ENCODE measurements at regions not wholly inside any gene's neighbourhood (a gene's known extent, or its start where the extent isn't known, plus 50 kb on each side); places are given as distances from the start of the nearest gene placed in this dataset.
"Not testable (repeated sequence)": the region's sequence is repeated elsewhere in the genome, so short reads cannot be mapped to it uniquely, and the experiment has no call there.

GRCh38 chrX:43446752-43447151 is 209.3 kb upstream of the MAOA start:
- Mint-ChIP-seq H3K4me1 (no peaks in the 10 kb centered on the region), H3K27ac (no peak overlapping the region), H3K27me3 (ENCODE audit: low read depth) (no peaks in the 10 kb centered on the region), H3K9me3 (peaks cover 46% of the 10 kb centered on the region), H3K36me3 (no peaks in the 10 kb centered on the region), H3K4me3 (no peak overlapping the region)
- TF ChIP-seq CTCF (IDR thresholded peaks at IDR 0.05; ENCODE audit: unreplicated experiment) = no peak
- DNase-seq (ENCODE audit: low spot score in 2 of 2, unreplicated experiment in 2 of 2) = no peak

- Mint-ChIP-seq H3K9me3 (peaks cover 51% of the 10 kb centered on the region), H3K4me3 (no peak overlapping the region), H3K4me1 (no peaks in the 10 kb centered on the region), H3K27me3 (ENCODE audit: low read depth) (no peaks in the 10 kb centered on the region), H3K36me3 (peaks cover 3% of the 10 kb centered on the region), H3K27ac (no peak overlapping the region)
- DNase-seq (ENCODE audit: low spot score in 2 of 2, unreplicated experiment in 2 of 2) = no peak
- no peak for TF ChIP-seq CTCF (IDR thresholded peaks at IDR 0.05; ENCODE audit: unreplicated experiment)
These were observed 207.4 kb upstream of the MAOA start for GRCh38 chrX:43448688-43449087.

GRCh38 chrX:43450355-43450754 is 205.7 kb upstream of the MAOA start:
- Mint-ChIP-seq H3K36me3 (peaks cover 3% of the 10 kb centered on the region), H3K27ac (no peak overlapping the region), H3K27me3 (ENCODE audit: low read depth) (no peaks in the 10 kb centered on the region), H3K4me1 (no peaks in the 10 kb centered on the region), H3K4me3 (no peak overlapping the region), H3K9me3 (peaks cover 57% of the 10 kb centered on the region)
- no peak for DNase-seq (ENCODE audit: low spot score in 2 of 2, unreplicated experiment in 2 of 2)
- no peak for TF ChIP-seq CTCF (IDR thresholded peaks at IDR 0.05; ENCODE audit: unreplicated experiment)

GRCh38 chrX:43451976-43452686 is 204.0 kb upstream of the MAOA start:
- not testable (repeated sequence) for H3K27me3 Mint-ChIP-seq (ENCODE audit: low read depth)
- H3K9me3 Mint-ChIP-seq = peaks cover 57% of the 10 kb centered on the region

GRCh38 chrX:43456063-43456462 is 200.0 kb upstream of the MAOA start:
- Mint-ChIP-seq H3K27me3 (ENCODE audit: low read depth) (no peaks in the 10 kb centered on the region), H3K9me3 (peaks cover 33% of the 10 kb centered on the region), H3K4me3 (no peak overlapping the region), H3K4me1 (no peaks in the 10 kb centered on the region), H3K36me3 (peaks cover 3% of the 10 kb centered on the region), H3K27ac (no peak overlapping the region)
- no peak for DNase-seq (ENCODE audit: low spot score in 2 of 2, unreplicated experiment in 2 of 2)
- no peak for TF ChIP-seq CTCF (IDR thresholded peaks at IDR 0.05; ENCODE audit: unreplicated experiment)

More at GRCh38 chrX:43451976-43452686, 204.0 kb upstream of the MAOA start:
- not testable (repeated sequence) for H3K27ac Mint-ChIP-seq; H3K36me3 Mint-ChIP-seq; H3K4me1 Mint-ChIP-seq; DNase-seq (ENCODE audit: low spot score in 2 of 2, unreplicated experiment in 2 of 2); H3K4me3 Mint-ChIP-seq

GRCh38 chrX:43456906-43457305 is 199.2 kb upstream of the MAOA start:
- no peak overlapping the region for H3K4me3 Mint-ChIP-seq
- H3K9me3 Mint-ChIP-seq = peaks cover 24% of the 10 kb centered on the region
- peaks cover 3% of the 10 kb centered on the region for H3K36me3 Mint-ChIP-seq
- DNase-seq (ENCODE audit: low spot score in 2 of 2, unreplicated experiment in 2 of 2) = no peak
- no peaks in the 10 kb centered on the region for H3K27me3 Mint-ChIP-seq (ENCODE audit: low read depth)
- no peak for TF ChIP-seq CTCF (IDR thresholded peaks at IDR 0.05; ENCODE audit: unreplicated experiment)
- no peaks in the 10 kb centered on the region for H3K4me1 Mint-ChIP-seq
- no peak overlapping the region for H3K27ac Mint-ChIP-seq
